BJ (cell line): ENCODE measurements at regions not wholly inside any gene's neighbourhood (a gene's known extent, or its start where the extent isn't known, plus 50 kb on each side); places are given as distances from the start of the nearest gene placed in this dataset.

Experiments
- CTCF ChIA-PET: fragments of 350-600 bp; formaldehyde crosslinking; extraction: SDS; loops from one replicate; lab custom pipeline; 2021; ENCODE audit warnings: antibody characterized with exemption, inconsistent platforms; lab: Yijun Ruan, JAX
- POLR2A ChIA-PET: fragments of 300-600 bp; sonication (Branson Sonifier 250); formaldehyde crosslinking; extraction: SDS; loops from one replicate; lab custom pipeline; 2021; ENCODE audit warnings: antibody characterized with exemption; lab: Charles Lee
- DNase-seq: peaks from one replicate; pipeline ENCODE4 v3.0.0-alpha.2; 2011; ENCODE audit warnings: low read depth
- H3K27me3 ChIP-seq: 2 replicates; pipeline ENCODE4 v1.6.0; 2011; ENCODE audit warnings: low read length; ENCODE audit not compliant: control insufficient read depth, insufficient read depth
- H3K36me3 ChIP-seq: 2 replicates; pipeline ENCODE4 v1.5.1; 2011; ENCODE audit warnings: low read length; ENCODE audit not compliant: control insufficient read depth, insufficient read depth
- H3K4me3 ChIP-seq: 2 replicates; pipeline ENCODE4 v1.5.1; 2011; ENCODE audit warnings: low read depth, mild to moderate bottlenecking, control low read depth, low read length
- TF ChIP-seq, protein P1 (sequence below): IDR thresholded peaks from 2 replicates; pipeline ENCODE4 v1.5.1; 2011; ENCODE audit warnings: low read depth, mild to moderate bottlenecking, control low read depth, inconsistent platforms, low read length, moderate library complexity; ENCODE audit not compliant: insufficient read depth

DNA sequence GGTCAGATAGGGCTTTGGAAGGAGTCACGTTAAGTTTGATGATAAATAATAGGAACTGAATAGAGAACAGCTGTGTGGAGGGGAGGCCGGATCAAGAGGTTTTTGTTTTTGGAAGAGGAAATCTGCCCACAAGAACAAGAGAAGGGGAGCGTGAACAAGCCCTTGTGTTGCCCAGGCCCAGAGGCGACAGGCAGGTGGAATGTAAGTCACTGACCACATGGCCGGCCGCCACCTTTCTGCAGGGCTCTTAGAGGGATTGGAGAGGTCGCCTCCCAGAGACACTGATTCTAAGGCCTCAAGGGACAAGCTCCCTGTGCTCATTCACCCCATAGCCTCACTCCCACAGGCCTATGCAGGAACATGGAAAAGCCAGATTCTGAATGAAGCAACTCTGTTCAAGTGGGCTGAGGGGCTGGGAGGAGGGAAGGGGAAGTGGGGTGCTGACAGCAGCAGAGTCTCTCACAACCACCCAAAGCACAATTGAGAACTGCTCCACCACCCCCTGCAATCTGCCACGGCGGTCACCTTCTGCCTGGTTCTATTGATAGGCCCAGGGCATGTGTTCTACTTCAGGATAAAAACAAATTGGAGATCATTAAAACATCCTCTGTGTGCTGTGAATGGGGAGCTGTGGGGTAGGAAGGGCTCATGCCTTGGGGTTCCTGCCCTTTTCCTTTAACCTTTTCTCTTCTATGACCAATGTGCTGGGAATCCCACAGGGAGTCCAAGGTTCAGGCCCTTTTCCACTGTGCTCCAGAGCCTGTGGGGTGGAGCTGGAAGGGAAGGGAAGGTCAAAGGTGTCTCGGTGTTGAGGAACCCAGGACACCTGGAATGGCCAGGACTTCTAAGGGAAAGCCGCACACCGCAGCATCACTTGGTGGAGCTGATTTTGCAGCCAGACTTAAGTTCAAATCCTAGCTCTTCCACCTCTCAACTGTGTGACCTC is 63.3 kb upstream of the PARP1 start:
- POLR2A ChIA-PET: no interaction called here
- no peak overlapping the region for H3K4me3 ChIP-seq
- peaks cover 4% of the 10 kb centered on the region for H3K27me3 ChIP-seq
- TF ChIP-seq, protein P1, sequence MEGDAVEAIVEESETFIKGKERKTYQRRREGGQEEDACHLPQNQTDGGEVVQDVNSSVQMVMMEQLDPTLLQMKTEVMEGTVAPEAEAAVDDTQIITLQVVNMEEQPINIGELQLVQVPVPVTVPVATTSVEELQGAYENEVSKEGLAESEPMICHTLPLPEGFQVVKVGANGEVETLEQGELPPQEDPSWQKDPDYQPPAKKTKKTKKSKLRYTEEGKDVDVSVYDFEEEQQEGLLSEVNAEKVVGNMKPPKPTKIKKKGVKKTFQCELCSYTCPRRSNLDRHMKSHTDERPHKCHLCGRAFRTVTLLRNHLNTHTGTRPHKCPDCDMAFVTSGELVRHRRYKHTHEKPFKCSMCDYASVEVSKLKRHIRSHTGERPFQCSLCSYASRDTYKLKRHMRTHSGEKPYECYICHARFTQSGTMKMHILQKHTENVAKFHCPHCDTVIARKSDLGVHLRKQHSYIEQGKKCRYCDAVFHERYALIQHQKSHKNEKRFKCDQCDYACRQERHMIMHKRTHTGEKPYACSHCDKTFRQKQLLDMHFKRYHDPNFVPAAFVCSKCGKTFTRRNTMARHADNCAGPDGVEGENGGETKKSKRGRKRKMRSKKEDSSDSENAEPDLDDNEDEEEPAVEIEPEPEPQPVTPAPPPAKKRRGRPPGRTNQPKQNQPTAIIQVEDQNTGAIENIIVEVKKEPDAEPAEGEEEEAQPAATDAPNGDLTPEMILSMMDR: no peak
- CTCF ChIA-PET: no interaction called here
- no peaks in the 10 kb centered on the region for H3K36me3 ChIP-seq
- no peak for DNase-seq

DNA sequence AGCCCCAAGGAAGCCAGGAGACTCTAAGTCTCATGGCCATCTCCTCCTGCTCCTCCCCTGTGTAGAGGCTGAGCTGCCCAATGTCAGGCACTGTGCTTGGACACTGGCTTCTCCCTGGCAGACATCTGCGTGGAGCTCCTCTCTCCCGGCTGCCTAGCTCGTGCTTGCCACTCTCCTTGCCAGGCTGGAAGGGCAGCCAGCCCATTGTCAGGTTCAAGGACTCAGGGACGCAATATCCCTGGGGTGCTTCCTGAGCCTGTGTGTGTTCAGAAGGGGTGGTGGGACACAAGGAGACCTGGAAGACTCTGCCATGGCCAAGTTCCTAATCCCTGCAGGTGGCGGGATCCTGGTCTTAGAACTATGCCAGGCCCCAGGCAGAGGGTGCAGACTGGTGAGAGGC is 65.4 kb upstream of the PARP1 start:
- POLR2A ChIA-PET: no interaction called here
- TF ChIP-seq, protein P1: no peak

DNA sequence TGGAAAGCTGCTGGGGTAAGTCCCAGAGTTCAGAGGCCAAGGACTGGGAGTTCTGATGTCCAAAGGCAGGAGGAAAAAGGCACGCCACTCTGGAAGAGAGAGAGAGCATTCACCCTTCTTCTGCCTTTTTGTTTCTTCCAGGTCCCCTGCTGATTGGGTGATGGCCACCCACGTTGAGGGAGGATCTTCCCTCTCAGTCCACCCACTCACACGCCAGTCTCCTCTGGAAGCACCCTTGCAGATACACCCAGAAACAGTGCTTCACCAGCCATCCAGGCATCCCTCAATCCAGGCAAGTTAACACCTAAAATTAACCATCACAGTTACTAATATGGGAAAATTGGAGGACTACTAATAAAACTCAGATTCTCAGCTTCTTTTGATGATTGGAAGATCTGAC is 66.1 kb upstream of the PARP1 start:
- CTCF ChIA-PET: interaction anchor here (1.4 kb wide), 1 partner anchor 26 kb away, joined by 4 read pairs; no protein-coding TSS in a partner anchor
- Histone ChIP-seq H3K27me3 (peaks cover 4% of the 10 kb centered on the region), H3K4me3 (no peak overlapping the region), H3K36me3 (no peaks in the 10 kb centered on the region)
- TF ChIP-seq, protein P1: no peak
- POLR2A ChIA-PET: no interaction called here
- no peak for DNase-seq

More for the DNA sequence above, 65.4 kb upstream of the PARP1 start:
- Histone ChIP-seq H3K27me3 (peaks cover 4% of the 10 kb centered on the region), H3K4me3 (no peak overlapping the region), H3K36me3 (no peaks in the 10 kb centered on the region)
- CTCF ChIA-PET: no interaction called here
- no peak for DNase-seq

DNA sequence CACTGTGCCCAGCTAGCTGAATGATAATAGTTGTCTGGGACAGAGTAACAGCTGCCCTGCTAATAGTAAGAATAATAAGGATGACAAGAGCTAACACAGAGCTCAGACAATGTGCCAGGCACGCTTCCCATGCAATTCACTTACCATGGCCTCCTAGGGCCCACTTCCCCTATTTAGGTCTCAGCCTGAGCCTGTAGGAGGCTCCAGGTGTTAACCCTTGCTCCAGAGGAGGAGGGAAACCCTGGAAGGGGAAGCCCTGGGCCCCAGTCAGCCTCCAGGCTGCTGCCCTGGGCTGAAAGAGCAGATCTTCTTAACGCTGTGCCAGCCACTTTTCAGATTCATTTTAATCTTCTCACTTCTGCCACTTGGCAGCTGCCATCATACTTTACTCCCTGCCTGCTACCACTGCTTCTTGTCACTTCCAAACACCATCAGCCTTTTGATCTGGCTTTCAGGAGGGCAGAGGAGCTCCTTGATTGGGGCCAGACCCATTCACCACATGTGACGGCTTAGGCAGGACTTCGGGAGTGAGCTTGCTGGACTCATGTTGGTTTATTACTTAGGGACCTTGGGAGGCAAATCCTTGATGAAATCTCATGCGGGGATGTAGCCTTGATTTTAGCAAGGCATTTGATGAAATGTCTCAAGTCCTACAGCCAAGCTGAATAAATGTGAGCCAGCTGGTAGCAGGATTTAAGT is 66.7 kb upstream of the PARP1 start:
- CTCF ChIA-PET: interaction anchor here (1.4 kb wide), 1 partner anchor 26 kb away, joined by 4 read pairs; no protein-coding TSS in a partner anchor
- no peak overlapping the region for H3K4me3 ChIP-seq
- TF ChIP-seq, protein P1: no peak
- POLR2A ChIA-PET: no interaction called here
- DNase-seq: no peak
- peaks cover 4% of the 10 kb centered on the region for H3K27me3 ChIP-seq
- H3K36me3 ChIP-seq: no peaks in the 10 kb centered on the region

DNA sequence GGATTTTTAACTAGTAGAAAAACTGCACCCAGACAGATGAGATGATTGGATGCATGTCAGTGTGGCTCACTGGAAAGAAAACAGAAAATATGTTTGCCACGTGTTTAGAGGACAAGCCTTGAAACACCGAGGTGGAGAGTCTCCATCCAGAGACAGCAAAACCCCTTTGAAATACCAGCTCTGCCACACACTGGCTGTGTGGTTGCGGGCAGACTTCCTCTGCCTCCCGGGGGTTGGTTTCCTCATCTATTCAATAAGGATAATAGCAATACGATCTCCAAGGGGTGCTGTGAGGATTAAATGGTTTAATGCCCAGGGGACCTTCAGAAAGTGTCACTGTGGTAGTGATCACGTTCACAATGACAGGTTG is 67.2 kb upstream of the PARP1 start:
- H3K27me3 ChIP-seq: peaks cover 6% of the 10 kb centered on the region
- no peak overlapping the region for H3K4me3 ChIP-seq
- TF ChIP-seq, protein P1: no peak
- H3K36me3 ChIP-seq: no peaks in the 10 kb centered on the region
- ChIA-PET CTCF (interaction anchor here (1.4 kb wide), 1 partner anchor 27 kb away, joined by 4 read pairs; no protein-coding TSS in a partner anchor), POLR2A (no interaction called here)
- no peak for DNase-seq
